ENCODE measurements at regions not wholly inside any gene's neighbourhood (a gene's known extent, or its start where the extent isn't known, plus 50 kb on each side); places are given as distances from the start of the nearest gene placed in this dataset.
"Not testable (repeated sequence)": the region's sequence is repeated elsewhere in the genome, so short reads cannot be mapped to it uniquely, and the experiment has no call there.

- Mint-ChIP-seq H3K27ac (no peak overlapping the region), H3K27me3 (no peaks in the 10 kb centered on the region), H3K4me3 (no peak overlapping the region), H3K36me3 (no peaks in the 10 kb centered on the region), H3K9me3 (ENCODE audit: low read depth) (no peaks in the 10 kb centered on the region), H3K4me1 (no peaks in the 10 kb centered on the region)
- CTCF ChIA-PET, result no interaction called here
- ATAC-seq, result no peak
- DNase-seq, result no peak
Observed at GRCh38 chr2:142544173-142544572, 333.3 kb upstream of the KYNU start.

- ATAC-seq (no peak), DNase-seq (no peak)
- Mint-ChIP-seq H3K27ac (no peak overlapping the region), H3K4me1 (no peaks in the 10 kb centered on the region), H3K36me3 (no peaks in the 10 kb centered on the region), H3K9me3 (ENCODE audit: low read depth) (no peaks in the 10 kb centered on the region), H3K27me3 (no peaks in the 10 kb centered on the region), H3K4me3 (no peak overlapping the region)
- CTCF ChIA-PET, result no interaction called here
Observed at GRCh38 chr2:142542431-142542910, 335.0 kb upstream of the KYNU start.

GRCh38 chr2:142536966-142537365 is 340.5 kb upstream of the KYNU start:
- CTCF ChIA-PET, result no interaction called here
- no peaks in the 10 kb centered on the region for H3K36me3 Mint-ChIP-seq
- no peak overlapping the region for H3K4me3 Mint-ChIP-seq
- no peaks in the 10 kb centered on the region for H3K9me3 Mint-ChIP-seq (ENCODE audit: low read depth)
- ATAC-seq, result no peak
- no peaks in the 10 kb centered on the region for H3K4me1 Mint-ChIP-seq
- DNase-seq, result no peak
- no peak overlapping the region for H3K27ac Mint-ChIP-seq
- H3K27me3 Mint-ChIP-seq, result no peaks in the 10 kb centered on the region

- ATAC-seq (no peak), DNase-seq (no peak)
- Mint-ChIP-seq H3K36me3 (no peaks in the 10 kb centered on the region), H3K4me3 (no peak overlapping the region), H3K27me3 (no peaks in the 10 kb centered on the region), H3K4me1 (no peaks in the 10 kb centered on the region), H3K27ac (no peak overlapping the region), H3K9me3 (ENCODE audit: low read depth) (no peaks in the 10 kb centered on the region)
- CTCF ChIA-PET, result no interaction called here
Observed at GRCh38 chr2:142536492-142536891, 341.0 kb upstream of the KYNU start.

GRCh38 chr2:142535311-142535710 is 342.2 kb upstream of the KYNU start:
- Mint-ChIP-seq H3K27me3 (no peaks in the 10 kb centered on the region), H3K36me3 (no peaks in the 10 kb centered on the region), H3K4me1 (no peaks in the 10 kb centered on the region)

DNA sequence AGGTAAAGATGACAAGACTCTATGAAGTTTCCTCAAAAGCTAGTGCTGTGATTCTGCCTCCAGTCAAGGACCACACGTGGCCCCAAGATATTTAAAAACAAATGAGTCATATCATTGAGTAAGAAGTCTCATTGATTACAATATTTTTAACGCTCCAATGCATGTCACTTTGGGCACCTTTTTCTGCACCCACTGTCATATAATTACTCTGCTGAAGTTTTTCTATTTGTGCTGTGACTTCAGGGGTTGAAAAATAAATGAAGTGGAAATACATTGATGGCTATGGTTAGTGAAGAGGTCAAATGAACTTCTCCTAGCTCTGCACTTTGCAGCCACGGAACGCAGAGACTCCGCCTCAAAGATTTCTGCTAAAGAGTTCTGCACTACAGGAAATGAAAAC is 344.3 kb upstream of the KYNU start:
- ATAC-seq (no peak), DNase-seq (no peak)
- no peak overlapping the region for H3K4me3 Mint-ChIP-seq
- no peaks in the 10 kb centered on the region for H3K36me3 Mint-ChIP-seq
- H3K9me3 Mint-ChIP-seq (ENCODE audit: low read depth), result no peaks in the 10 kb centered on the region
- H3K4me1 Mint-ChIP-seq, result no peaks in the 10 kb centered on the region
- CTCF ChIA-PET, result no interaction called here
- H3K27me3 Mint-ChIP-seq, result no peaks in the 10 kb centered on the region
- no peak overlapping the region for H3K27ac Mint-ChIP-seq

More at GRCh38 chr2:142535311-142535710, 342.2 kb upstream of the KYNU start:
- no peak for DNase-seq
- ATAC-seq, result no peak
- Mint-ChIP-seq H3K4me3 (no peak overlapping the region), H3K27ac (no peak overlapping the region), H3K9me3 (ENCODE audit: low read depth) (no peaks in the 10 kb centered on the region)
- CTCF ChIA-PET, result no interaction called here

GRCh38 chr2:142531377-142531776 is 346.1 kb upstream of the KYNU start:
- H3K27ac Mint-ChIP-seq, result no peak overlapping the region
- CTCF ChIA-PET, result no interaction called here
- no peak overlapping the region for H3K4me3 Mint-ChIP-seq
- no peaks in the 10 kb centered on the region for H3K36me3 Mint-ChIP-seq
- ATAC-seq (no peak), DNase-seq (no peak)
- H3K4me1 Mint-ChIP-seq, result no peaks in the 10 kb centered on the region
- no peaks in the 10 kb centered on the region for H3K9me3 Mint-ChIP-seq (ENCODE audit: low read depth)
- H3K27me3 Mint-ChIP-seq, result no peaks in the 10 kb centered on the region

DNA sequence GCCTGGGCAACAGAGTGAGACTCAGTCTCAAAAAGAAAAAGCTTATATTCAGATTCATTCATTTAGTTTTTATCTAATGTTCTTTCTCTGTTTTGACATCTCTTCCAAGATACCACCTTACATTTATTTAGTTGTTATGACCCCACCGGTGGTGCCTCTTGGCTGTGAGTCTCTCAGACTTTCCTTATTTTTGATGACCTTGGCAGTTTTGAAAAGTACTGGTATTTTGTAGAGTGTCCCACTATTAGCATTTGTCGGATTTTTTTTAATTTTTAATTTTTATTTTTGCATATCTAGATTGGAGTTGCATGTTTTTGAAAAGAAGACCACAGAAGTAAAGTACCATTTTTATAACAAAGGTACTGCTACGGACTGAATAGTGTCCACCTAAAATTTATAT is 351.7 kb upstream of the KYNU start:
- Mint-ChIP-seq H3K27me3 (no peaks in the 10 kb centered on the region), H3K9me3 (ENCODE audit: low read depth) (no peaks in the 10 kb centered on the region), H3K36me3 (no peaks in the 10 kb centered on the region), H3K4me3 (no peak overlapping the region), H3K27ac (no peak overlapping the region), H3K4me1 (no peaks in the 10 kb centered on the region)
- no peak for ATAC-seq
- DNase-seq, result no peak
- CTCF ChIA-PET, result no interaction called here

DNA sequence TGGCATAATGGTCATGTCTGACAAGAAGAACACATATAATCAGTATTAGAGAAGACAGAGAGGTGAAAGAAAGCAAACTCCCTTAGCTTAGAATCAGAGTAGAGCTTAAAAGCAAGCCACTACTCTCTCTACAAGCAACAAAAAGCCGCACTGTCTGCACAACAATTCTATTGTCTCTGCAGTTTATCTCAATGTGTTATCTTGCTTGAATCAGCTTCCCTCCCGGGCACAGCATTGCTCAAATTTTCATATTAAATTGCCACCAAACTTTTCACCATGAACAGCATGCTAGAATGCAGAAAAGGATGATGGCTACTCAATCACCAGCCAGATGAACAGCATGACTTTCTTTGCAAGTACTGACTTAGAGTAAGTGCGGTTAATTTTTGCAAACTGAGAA is 356.0 kb upstream of the KYNU start:
- H3K4me3 Mint-ChIP-seq, result no peak overlapping the region
- no peaks in the 10 kb centered on the region for H3K9me3 Mint-ChIP-seq (ENCODE audit: low read depth)
- no peak for ATAC-seq
- no peaks in the 10 kb centered on the region for H3K36me3 Mint-ChIP-seq
- CTCF ChIA-PET, result no interaction called here
- H3K4me1 Mint-ChIP-seq, result no peaks in the 10 kb centered on the region
- H3K27ac Mint-ChIP-seq, result no peak overlapping the region
- no peak for DNase-seq
- no peaks in the 10 kb centered on the region for H3K27me3 Mint-ChIP-seq

GRCh38 chr2:142515493-142515892 is 362.0 kb upstream of the KYNU start:
- Mint-ChIP-seq H3K36me3 (no peaks in the 10 kb centered on the region), H3K4me3 (no peak overlapping the region), H3K27ac (no peak overlapping the region), H3K9me3 (ENCODE audit: low read depth) (peaks cover 3% of the 10 kb centered on the region), H3K4me1 (no peaks in the 10 kb centered on the region), H3K27me3 (no peaks in the 10 kb centered on the region)
- ATAC-seq (no peak), DNase-seq (no peak)
- CTCF ChIA-PET, result no interaction called here

- peaks cover 5% of the 10 kb centered on the region for H3K9me3 Mint-ChIP-seq (ENCODE audit: low read depth)
- no peak for ATAC-seq
Observed at GRCh38 chr2:142509401-142509800, 368.1 kb upstream of the KYNU start.

DNA sequence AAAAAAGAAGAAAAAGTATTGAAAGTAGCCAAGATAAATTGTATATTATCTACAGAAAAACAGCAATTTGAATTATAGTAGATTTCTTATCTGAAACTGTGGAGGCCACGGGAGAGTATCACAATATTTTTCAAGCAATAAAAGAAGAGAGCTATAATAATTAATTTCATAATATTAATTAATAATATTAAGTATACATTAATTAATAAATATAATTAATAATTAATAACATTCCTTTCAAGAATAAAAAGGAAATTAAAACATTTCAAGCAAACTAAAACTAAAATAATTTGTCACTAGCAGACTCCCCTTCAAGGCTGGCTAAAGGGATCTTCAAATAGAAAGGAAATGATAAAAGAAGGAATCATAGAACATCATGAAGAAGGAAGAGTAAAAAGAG is 372.7 kb upstream of the KYNU start:
- Mint-ChIP-seq H3K4me1 (no peaks in the 10 kb centered on the region), H3K9me3 (ENCODE audit: low read depth) (peaks cover 11% of the 10 kb centered on the region), H3K27me3 (no peaks in the 10 kb centered on the region), H3K36me3 (no peaks in the 10 kb centered on the region), H3K27ac (no peak overlapping the region), H3K4me3 (no peak overlapping the region)
- ATAC-seq (no peak), DNase-seq (no peak)
- CTCF ChIA-PET, result no interaction called here

More at GRCh38 chr2:142509401-142509800, 368.1 kb upstream of the KYNU start:
- Mint-ChIP-seq H3K4me1 (no peaks in the 10 kb centered on the region), H3K27ac (no peak overlapping the region), H3K4me3 (no peak overlapping the region), H3K27me3 (no peaks in the 10 kb centered on the region), H3K36me3 (no peaks in the 10 kb centered on the region)
- DNase-seq, result no peak
- CTCF ChIA-PET, result no interaction called here

GRCh38 chr2:142502402-142502801 is 371.6 kb upstream of the LRP1B start:
- H3K4me3 Mint-ChIP-seq, result no peak overlapping the region
- DNase-seq (no peak), ATAC-seq (no peak)
- CTCF ChIA-PET, result no interaction called here
- H3K9me3 Mint-ChIP-seq (ENCODE audit: low read depth), result peaks cover 11% of the 10 kb centered on the region
- no peaks in the 10 kb centered on the region for H3K27me3 Mint-ChIP-seq
- H3K27ac Mint-ChIP-seq, result no peak overlapping the region
- H3K36me3 Mint-ChIP-seq, result no peaks in the 10 kb centered on the region
- no peaks in the 10 kb centered on the region for H3K4me1 Mint-ChIP-seq

GRCh38 chr2:142495141-142495540 is 364.3 kb upstream of the LRP1B start:
- Mint-ChIP-seq H3K4me3 (no peak overlapping the region), H3K4me1 (no peaks in the 10 kb centered on the region), H3K27ac (no peak overlapping the region), H3K9me3 (ENCODE audit: low read depth) (peaks cover 2% of the 10 kb centered on the region), H3K27me3 (no peaks in the 10 kb centered on the region), H3K36me3 (no peaks in the 10 kb centered on the region)
- ATAC-seq (no peak), DNase-seq (no peak)
- CTCF ChIA-PET, result no interaction called here

- H3K27me3 Mint-ChIP-seq; H3K9me3 Mint-ChIP-seq (ENCODE audit: low read depth); CTCF ChIA-PET; H3K27ac Mint-ChIP-seq; ATAC-seq; H3K4me3 Mint-ChIP-seq; H3K36me3 Mint-ChIP-seq; H3K4me1 Mint-ChIP-seq; DNase-seq: not testable (repeated sequence)
Observed at GRCh38 chr2:142489631-142490030, 358.8 kb upstream of the LRP1B start.

Data from activated CD8-positive, alpha-beta memory T cell treated with anti-CD3 and anti-CD28 coated beads, Interleukin-2, amount 10 ng/mL, durations not matched to agents 7 days and 5 days (primary cell).